ENCODE measurements at regions not wholly inside any gene's neighbourhood (a gene's known extent, or its start where the extent isn't known, plus 50 kb on each side); places are given as distances from the start of the nearest gene placed in this dataset.

GRCh38 chr2:123086613-123087385 is 938.3 kb upstream of the CNTNAP5 start:
- no peak for DNase-seq (ENCODE audit: low spot score)
- intact Hi-C loops (cut with DNase I), result no loop called here

DNA sequence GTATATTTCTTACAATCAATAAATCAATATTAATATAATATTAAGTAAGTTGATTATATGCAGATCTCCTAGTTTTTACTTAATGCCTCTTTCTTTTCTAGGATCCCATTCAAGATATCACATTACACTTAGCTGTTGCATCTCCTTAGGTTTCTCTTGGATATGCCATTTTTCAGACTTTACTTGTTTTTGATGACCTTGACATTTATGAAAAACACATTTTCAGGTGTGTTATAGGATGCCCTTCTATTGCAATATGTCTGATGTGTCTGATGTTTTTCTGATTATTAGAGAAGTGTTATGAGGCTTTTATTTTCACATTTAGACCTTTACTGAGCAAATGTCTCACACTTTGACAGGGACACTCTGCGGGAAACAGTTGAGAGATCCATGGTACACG is 933.6 kb upstream of the CNTNAP5 start:
- intact Hi-C loops (cut with DNase I), result no loop called here
- DNase-seq (ENCODE audit: low spot score), result no peak

DNA sequence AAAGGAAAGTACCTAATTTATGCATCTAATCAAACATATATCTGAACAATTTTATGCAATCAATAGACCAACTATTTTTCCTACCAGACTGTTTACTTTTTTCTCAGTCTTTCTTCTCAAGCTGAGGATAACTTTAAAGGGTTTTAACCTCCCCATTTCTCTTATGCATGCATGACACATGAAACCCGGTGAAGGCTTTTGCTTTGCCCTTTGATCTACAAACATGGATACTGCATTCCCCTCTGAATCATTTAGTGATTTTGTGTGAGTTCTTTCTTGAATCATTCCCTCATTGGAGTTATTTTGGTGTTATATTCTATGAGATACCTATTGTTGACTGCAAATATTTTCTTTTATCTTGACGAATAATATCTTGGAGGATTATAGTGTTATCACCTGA is 931.9 kb upstream of the CNTNAP5 start:
- intact Hi-C loops (cut with DNase I), result no loop called here
- no peak for DNase-seq (ENCODE audit: low spot score)

DNA sequence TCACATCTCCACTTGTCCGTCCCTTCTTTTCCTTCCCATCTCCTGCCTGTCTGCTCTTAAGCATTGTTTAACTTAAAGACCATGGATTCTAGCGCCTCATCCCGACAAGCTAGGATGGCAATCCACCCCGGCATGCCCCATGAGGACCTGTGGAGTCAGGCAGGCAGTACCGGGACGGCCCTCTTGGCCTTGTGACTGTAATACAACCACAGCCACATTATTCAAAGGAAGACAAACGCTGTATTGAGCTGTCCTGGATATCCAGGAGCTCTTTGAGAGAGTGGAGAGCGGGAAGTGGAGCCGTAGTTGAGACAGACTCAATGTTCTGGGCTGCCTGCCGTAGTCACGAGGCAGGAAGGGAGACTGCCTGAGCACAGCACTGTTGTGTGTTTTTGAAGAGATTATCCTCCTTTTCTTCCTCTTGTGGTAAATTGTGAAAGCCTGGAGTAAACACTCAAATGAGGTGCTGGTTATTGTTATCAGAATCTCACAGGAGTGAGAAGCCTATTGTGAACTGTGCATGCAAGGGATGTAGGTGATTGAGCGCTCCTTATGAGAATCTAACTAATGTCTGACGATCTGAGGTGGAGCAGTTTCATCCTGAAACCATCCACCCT is 929.8 kb upstream of the CNTNAP5 start:
- intact Hi-C loops (cut with DNase I), result no loop called here
- no peak for DNase-seq (ENCODE audit: low spot score)

DNA sequence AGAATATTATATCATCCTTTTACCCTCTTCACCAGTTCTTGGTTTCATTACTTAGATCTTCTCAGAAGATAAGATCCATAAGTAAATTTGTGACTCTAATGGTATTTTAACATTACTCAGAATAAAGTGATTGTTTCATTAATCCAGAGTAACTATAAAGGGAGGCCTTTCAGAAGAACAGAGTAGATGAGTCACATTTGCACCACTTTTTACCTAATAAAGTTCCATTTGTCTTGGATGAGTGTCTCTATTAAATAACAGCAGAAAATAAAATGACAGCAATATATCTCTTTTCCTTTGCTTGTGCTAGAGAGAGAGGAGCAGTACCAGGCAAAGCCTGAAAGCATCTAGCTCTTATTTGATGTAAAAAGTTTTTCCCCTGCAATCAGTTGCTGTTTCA is 926.5 kb upstream of the CNTNAP5 start:
- no peak for DNase-seq (ENCODE audit: low spot score)
- intact Hi-C loops (cut with DNase I), result no loop called here

DNA sequence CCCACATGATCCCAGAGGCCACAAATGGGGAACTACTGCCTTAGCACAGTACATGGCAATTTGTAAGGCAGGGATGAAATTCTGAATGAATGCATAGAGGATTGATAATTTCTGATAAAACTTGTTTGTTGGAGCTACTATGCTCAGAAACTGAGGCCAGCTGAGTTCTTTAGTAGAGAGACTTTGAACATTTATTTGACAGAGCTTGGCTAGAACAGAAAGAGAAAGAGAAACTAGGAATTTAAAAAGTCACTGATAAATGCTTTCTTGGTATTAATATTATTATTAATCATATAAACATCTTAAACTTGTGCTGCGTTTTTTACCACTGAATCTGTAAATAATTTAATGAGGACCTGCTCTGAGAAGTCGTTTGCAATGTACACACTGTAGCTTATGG is 923.7 kb upstream of the CNTNAP5 start:
- intact Hi-C loops (cut with DNase I), result no loop called here
- no peak for DNase-seq (ENCODE audit: low spot score)

DNA sequence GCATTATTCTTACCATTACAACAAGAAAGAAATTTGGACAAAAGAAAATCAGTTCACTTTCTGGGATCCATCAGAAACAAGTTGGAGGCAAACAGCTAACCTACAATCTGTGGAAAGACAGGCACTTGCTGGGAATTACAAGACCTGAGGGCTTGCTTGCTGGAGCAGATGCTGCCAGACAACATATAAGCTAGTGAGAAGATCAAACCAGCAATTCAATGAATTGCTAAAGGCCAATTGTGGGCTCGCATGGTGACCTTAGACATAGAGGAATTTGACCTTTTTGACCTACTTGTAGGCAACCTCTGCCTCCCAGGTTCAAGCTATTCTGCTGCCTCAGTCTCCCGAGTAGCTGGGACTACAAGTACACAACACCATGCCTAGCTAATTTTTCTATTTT is 921.2 kb upstream of the CNTNAP5 start:
- DNase-seq (ENCODE audit: low spot score), result no peak
- intact Hi-C loops (cut with DNase I), result no loop called here

- DNase-seq (ENCODE audit: low spot score), result no peak
- intact Hi-C loops (cut with DNase I), result no loop called here
Measured at GRCh38 chr2:123116595-123116994, 908.5 kb upstream of the CNTNAP5 start.

GRCh38 chr2:123127236-123127635 is 897.9 kb upstream of the CNTNAP5 start:
- intact Hi-C loops (cut with DNase I), result no loop called here
- DNase-seq (ENCODE audit: low spot score), result no peak

GRCh38 chr2:123128951-123129350 is 896.1 kb upstream of the CNTNAP5 start:
- intact Hi-C loops (cut with DNase I), result no loop called here
- no peak for DNase-seq (ENCODE audit: low spot score)

GRCh38 chr2:123136419-123136818 is 888.7 kb upstream of the CNTNAP5 start:
- intact Hi-C loops (cut with DNase I), result no loop called here
- DNase-seq (ENCODE audit: low spot score), result no peak

DNA sequence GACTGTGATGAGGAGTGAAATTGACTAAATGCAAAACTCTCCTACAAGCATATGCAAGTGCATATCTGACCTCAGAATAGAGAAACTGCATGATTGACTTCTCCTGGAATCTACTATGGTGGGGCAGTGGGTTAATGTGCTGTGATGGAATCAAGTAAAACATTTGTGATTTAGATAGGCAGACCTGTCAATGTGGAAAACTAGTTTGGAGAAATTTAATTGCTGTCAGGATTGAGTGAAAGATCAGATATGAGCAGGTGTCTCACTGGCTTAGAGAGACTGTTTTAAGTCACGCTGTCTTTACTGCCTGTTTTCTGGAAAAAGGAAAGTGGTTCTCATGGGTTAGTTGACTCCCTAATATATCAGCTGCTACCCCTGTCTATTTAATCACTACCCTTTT is 881.0 kb upstream of the CNTNAP5 start:
- intact Hi-C loops (cut with DNase I), result no loop called here
- DNase-seq (ENCODE audit: low spot score), result no peak

- DNase-seq (ENCODE audit: low spot score), result no peak
- intact Hi-C loops (cut with DNase I), result no loop called here
Measured at GRCh38 chr2:123153041-123153440, 872.0 kb upstream of the CNTNAP5 start.

DNA sequence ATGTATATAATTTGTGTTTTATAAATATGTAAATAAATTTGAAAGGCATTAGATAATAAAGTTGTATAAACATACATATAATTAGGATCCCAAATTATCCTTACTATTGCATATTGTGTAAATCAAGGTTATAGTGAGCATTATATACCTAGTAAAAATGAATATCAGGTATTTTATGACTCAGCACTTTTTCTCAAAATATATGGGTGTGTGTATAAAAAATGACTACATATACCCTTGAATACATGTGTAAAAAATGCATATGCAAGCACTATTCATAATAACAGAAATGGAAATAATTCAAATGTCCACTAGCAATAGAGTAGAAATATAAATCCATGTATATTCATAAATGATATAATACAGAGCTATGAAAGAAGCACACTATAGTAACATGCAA is 870.9 kb upstream of the CNTNAP5 start:
- no peak for DNase-seq (ENCODE audit: low spot score)
- intact Hi-C loops (cut with DNase I), result no loop called here

DNA sequence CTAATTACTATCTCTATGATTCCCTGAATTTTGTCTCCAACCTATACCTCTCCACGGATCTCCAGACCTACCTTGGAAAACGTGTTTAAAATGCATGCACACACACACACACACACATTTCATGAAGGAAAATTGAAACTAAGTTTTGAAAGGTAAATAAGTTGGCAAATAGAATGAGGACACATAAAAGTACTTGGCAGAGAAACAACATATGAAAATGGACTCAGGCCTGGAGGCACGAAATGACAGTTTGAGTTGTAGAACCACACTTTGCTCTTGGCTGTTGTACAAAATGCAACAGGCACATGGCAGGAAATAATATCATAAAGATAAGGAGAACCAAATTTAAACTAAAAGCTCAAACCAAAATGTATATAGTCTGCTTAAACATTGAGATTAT is 868.1 kb upstream of the CNTNAP5 start:
- no peak for DNase-seq (ENCODE audit: low spot score)
- intact Hi-C loops (cut with DNase I), result no loop called here

- no peak for DNase-seq (ENCODE audit: low spot score)
- intact Hi-C loops (cut with DNase I), result no loop called here
Measured at GRCh38 chr2:123162400-123163016, 862.6 kb upstream of the CNTNAP5 start.

DNA sequence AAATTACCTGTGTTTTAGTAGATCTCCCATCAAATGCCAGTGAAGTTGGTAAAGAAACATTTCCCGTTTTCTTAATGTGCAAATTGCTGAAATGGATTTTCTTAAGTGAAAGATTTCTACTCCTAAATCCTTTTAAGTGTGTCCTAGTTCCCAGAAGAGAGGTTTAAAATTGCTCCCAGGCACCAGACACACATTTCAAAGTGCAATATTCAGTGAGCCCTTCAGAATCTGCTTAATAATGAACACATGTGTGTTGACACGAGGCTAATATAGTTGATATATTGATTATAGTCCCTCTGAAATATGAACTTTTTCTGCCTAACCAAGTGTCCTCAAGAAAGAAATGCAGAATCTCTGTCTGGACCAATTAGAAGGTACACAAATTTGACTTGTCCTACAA is 861.7 kb upstream of the CNTNAP5 start:
- intact Hi-C loops (cut with DNase I), result no loop called here
- DNase-seq (ENCODE audit: low spot score), result no peak

- intact Hi-C loops (cut with DNase I), result no loop called here
Measured at GRCh38 chr2:123164216-123164615, 860.9 kb upstream of the CNTNAP5 start.

GRCh38 chr2:123165616-123166015 is 859.5 kb upstream of the CNTNAP5 start:
- DNase-seq (ENCODE audit: low spot score), result no peak
- intact Hi-C loops (cut with DNase I), result no loop called here

More at GRCh38 chr2:123164216-123164615, 860.9 kb upstream of the CNTNAP5 start:
- no peak for DNase-seq (ENCODE audit: low spot score)

- intact Hi-C loops (cut with DNase I), result no loop called here
- no peak for DNase-seq (ENCODE audit: low spot score)
Measured at GRCh38 chr2:123179526-123179925, 845.6 kb upstream of the CNTNAP5 start.

DNA sequence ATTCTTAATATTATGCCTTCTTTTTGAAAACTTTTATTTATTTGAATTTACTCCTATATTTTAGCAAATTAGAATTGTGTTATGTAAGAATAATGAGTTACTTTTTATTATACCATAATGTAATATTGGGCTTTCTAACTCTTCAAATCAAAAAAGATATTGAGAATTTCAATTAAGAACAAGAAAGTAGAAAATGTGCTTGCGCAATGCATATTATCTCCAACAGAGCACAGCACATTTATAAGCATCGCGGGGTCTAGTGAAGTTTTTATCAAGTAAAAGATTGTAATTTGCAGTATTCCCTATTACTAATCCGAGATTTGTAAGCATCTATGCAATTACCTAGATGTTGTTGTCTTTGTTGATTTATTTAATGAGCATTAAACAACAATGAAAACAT is 829.1 kb upstream of the CNTNAP5 start:
- intact Hi-C loops (cut with DNase I), result no loop called here
- no peak for DNase-seq (ENCODE audit: low spot score)

Data from posterior vena cava (tissue), 2 donors.